ENCODE measurements at regions not wholly inside any gene's neighbourhood (a gene's known extent, or its start where the extent isn't known, plus 50 kb on each side); places are given as distances from the start of the nearest gene placed in this dataset.

DNA sequence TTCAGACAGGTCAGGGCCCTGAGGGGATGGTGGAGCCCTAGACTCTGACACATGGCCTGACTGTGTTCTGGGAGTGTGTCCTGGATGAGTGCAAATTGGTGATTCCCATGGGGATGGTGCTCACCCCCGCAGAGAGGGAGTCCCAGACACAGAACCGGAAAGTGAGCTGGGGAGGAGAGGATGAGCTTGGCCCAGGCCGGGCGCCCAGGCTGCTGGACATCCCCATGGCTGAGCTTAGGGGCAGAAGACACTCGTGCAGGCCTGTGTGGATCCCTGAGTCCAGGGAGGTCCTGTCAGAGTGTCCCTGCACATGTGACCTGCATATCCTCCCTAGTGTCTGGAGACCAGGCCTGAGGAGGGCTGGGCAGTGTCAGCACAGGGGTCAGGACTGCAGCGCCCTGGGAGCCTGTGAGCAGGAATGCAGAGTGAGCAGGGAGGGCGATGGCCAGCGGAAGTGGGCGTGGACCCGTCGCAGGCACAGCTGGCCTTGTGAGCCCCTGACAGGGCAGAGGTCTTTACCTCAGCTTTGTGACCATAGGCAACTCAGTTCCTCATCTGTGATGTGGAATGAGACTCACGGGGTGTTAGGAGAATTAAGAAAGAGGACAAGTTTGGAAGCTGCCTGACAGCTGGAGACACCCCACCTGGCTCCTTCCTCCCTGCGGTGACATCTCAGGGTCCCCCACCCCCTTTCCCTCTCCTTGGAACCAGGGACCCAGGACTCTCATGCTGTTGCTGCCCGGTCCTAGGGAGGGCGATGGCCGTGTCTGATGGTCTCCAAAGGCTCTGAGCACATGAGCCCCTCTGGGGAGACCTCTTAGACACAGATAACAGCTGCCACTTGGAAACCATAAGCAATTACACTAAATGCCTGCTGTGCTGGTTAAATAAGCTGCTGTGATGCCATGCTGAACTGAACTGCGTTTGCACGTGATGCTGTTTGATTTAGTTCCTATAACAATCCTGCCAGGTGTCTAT is 62.6 kb upstream of the HS6ST1 start:
- DNase-seq, result no peak

DNA sequence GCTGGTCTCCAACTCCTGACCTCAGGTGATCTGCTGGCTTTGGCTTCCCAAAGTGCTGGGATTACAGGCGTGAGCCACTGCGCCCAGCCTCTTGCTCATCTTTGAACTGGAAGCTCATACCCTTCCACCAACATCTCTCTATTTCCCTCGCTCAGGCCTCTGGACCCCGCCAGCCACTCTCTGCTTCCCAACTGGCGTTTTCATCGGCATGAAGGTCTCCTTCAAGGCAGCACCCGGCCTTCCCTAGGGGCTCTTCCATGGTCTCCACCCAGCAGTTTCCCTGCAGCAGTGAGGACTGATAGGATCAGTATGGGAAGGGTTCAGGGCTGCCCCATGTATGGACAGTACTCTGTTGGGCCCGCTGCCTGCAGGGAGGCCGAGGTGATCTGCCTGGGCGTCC is 65.8 kb upstream of the HS6ST1 start:
- no peak for DNase-seq

DNA sequence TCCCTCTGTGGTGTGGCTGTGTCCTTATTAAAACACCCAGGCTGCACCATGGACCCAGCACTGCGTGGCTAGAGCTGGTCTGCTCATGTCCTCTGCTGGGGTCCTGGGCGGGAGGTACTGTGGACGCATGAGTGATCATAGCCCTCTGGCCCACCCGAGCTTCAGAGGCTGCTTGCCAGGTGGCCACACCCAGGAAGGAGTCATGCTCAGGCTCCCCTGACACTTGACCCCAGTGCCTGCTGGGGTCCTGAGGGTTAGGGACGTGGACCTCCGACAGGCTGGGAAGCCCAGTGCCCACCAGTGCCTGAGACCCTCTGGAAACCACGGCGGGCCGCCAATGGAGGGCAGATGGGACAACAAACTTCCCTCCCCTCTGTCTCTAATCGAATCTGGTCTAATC is 66.3 kb upstream of the HS6ST1 start:
- no peak for DNase-seq

DNA sequence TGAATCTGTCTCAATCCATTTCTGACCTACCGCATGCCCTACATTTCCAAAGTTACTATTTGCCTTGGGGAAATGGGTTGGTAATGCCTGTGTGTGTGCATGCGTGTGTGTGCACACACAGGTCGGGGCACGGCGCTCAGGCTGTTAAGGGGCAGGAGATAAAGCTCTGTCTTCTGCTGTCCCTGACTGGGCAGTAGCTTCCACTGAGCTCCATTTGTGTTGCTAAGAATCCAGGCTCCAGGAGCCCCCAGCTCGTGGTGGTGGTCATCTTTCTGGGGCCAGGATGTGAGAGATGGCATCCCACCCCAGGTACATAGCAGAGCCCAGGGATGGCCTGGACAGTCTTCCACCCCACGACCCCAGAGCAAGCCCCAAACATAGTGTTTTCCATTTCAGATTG is 66.7 kb upstream of the HS6ST1 start:
- DNase-seq, result no peak

DNA sequence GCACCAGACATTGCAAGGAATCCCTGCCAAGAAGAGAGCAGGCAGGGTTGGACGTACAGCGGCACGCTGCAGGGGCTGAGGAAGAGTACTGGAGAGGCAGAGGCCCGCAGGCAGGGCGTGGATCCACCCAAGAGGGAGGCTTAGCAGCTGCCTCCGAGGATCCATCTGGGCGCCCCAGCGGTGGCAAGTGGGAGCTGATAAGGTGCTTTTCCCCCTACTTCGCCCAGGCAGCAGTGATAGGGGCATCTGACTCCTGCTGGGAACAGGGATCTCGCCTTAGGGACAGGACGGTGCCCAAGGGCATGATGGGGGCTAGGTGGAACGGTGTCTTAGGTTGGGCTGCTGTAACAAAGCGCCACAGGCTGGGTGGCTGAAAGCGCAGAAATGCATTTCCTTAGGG is 67.4 kb upstream of the HS6ST1 start:
- DNase-seq, result no peak

DNA sequence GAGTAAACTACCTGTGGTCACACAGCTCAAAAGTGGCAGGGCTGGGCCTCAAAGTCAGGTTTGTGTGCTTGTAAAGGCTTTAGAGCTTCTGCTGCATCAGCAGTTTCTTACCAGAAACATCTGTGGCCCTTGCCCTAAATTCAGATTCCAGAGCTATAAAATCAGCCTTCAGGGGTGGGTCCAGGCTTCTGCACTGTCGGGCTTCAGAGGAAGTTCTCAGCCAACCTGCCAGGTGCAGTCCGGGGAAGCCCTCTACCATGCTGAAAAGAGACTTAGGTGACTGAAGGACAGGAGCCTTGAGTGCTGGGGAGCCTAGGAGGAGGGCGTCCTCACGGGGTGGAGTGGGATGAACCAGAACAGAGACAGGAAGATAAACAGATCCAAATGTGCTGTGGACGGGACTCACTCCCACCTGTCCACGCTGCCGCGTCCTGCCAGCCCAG is 69.9 kb upstream of the HS6ST1 start:
- DNase-seq, result no peak

DNA sequence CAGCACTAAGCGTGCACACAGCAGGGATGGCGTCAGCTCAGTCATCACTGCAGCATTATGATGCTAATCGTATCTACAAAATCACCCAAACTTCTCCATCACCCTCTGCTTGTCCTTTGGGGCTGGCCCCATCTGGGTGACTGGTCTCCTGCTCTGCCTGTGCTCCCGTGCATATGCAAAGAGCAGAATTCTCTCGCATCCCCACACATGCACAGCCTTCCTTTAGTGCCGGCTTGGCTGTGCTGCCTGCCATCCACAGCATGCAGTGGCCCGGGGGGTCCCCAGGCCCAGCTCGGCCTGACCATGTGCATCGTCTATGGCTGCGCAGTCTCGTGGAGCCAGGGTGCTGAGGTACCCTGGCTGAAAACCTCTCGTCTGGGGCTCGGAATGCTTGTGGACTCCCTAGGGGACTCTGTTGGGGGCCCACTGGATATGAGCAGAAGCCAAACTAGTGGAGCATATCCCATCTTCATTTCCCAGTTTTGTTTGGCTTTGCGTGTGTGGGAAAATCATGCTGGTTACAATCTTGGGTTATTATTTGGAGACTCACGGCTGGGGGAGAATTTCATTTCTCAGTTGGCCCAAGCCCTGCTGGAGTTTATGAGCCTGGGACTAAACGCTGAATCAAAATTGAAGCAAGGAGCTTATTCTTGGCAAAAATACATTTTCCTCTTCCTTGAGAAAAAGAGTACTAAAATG is 70.9 kb upstream of the HS6ST1 start:
- DNase-seq, result no peak

DNA sequence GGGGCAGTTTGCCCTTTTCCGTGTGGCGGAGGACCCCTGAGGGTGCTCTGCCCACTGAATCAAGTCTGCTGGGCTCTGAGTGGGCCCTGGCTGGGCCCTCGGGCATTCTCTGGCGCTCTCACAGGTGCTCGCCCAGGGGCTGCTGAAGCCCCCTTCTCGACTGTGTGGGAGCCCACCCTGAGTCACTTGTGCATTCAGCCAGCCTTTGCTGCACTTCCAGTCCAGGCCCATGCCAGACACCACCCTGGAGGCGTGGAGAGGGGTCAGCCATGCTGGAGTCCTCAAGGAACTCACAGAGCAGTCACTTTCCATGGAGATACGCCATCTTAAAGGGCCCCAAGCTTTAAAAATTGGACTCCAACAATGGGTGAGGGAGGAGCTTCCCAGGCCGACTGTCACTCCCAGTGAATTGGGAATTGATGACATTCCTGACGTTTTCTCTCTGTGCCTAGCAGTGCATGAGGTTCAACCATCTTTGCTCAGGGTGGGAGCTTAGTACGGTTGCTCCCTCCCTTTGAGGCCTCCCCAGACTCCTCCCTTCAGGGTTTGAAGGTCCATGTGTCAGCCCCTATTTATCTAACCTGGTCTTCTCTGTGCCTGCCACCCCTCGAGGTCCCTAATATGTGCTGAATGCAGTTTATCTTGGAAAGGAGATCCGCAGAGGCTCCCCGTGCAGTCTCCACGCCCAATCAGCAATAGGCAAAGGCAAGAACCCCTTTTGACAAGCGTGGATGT is 71.8 kb upstream of the HS6ST1 start:
- DNase-seq, result no peak

DNA sequence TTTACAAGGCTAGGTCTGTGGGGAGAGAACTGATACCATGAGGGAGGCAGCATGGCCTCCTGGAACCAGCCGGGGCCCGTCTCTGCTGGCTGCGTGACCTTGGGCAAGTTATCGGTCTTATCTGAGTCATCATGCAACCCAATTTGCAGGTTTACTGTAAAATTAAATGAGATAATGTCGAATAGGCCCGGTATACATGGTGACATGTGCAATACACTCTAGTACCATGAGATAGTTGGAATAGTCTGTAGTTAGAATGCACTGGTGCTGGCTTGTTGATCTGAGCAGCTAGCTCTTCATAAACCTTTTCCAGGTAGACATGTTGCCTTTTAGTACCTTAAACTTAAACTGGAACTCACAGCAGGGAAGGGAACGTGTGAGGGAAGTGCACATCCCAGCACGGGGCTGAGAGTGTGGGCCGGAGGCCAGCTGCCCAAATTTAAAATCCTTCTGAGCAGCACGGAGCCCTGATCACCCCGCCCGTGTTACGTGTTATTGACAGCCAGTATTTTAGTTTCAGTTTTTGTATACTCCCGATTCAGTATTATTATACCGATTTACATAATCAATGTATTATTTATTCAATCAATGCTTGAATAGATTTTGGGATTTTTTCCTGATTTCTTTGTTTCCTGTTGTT is 72.4 kb upstream of the HS6ST1 start:
- DNase-seq, result no peak

DNA sequence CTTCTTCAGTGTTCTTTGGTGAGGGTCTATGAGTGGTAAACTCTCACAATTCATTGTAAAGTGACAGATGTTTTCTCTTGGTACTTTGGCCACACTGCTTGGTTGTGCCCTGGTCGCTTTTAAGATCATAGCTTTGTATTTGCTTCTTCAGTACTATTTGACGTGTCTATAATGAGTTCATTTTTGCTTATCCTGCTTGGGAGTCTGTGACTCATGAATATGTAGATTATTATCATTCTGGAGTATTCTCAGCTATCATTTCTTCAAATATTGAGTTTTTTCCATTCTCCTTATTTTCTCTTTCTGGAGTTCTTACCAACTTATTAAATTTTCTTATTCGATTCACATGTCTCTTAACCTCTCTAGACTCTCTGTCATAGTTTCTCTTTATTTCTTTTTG is 73.0 kb upstream of the HS6ST1 start:
- DNase-seq, result no peak

DNA sequence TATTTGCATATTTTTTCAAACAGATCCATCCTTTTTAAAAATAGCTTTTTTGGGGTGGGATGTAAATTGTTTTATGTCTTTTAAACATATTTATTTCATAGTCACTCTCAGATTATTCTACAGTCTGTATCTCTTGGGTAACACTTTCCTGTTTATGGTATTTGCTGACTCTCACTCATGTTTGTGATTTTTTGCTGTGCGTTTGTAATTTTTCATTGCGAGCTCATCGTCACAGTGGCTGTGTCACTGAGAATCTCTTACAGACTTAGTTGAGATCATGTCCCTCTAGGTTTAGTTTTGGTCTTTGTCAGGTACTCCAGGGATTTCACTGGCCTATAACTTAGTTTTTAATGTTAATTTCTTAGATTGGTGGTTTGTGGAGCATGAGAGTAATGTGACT is 73.5 kb upstream of the HS6ST1 start:
- no peak for DNase-seq

DNA sequence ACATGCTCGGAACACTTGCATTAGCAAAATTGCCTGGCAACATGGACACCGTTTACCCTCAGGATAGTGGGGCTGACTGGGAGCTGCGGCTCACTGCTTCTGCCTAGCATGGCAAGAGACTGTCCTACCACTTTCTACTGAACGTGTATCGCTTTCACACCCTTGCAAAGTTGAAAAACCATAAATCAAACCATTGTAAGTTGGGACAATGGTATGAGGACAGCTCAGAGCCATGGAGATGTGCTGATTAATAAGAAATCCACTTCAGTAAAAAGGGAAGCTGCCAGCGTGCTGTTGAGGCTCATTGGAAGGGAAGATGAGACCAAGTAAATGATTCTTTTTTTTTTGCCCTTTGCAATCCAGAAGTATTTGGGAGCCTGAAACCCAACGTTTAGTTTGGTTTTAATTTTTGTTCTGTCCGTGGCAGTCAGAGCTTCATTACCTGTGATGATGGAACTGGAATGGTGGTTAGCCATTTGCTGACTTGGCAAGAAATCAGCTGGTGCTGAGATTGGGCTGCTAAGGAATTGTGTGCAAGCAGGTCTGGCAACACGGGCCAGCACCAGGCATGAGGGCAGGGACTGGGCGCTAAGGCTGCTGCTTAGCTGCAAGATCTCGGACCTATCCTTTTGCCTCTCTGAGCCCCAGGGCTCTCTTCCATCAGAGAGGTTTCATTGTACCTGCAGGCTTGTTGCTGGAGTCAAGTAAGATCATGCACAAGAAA is 75.5 kb upstream of the HS6ST1 start:
- DNase-seq, result no peak

DNA sequence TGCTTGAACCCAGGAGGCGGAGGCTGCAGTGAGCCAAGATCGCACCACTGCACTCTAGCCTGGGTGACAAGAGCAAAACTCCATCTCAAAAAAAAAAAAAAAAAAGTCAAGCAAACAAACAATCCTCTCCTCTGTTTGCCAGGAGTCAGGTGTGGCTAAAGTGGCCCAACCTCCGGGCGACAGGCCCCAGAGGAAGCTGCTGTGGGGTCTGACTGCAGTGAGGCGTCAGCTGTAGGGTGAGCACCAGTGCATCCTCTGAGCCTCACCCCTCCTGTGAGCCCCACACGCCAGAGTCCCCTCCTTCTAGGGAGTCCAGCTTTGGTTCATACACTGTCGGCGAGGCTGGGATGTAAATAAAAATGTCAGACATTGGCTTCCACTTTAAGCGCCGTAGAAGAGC is 76.5 kb upstream of the HS6ST1 start:
- no peak for DNase-seq

DNA sequence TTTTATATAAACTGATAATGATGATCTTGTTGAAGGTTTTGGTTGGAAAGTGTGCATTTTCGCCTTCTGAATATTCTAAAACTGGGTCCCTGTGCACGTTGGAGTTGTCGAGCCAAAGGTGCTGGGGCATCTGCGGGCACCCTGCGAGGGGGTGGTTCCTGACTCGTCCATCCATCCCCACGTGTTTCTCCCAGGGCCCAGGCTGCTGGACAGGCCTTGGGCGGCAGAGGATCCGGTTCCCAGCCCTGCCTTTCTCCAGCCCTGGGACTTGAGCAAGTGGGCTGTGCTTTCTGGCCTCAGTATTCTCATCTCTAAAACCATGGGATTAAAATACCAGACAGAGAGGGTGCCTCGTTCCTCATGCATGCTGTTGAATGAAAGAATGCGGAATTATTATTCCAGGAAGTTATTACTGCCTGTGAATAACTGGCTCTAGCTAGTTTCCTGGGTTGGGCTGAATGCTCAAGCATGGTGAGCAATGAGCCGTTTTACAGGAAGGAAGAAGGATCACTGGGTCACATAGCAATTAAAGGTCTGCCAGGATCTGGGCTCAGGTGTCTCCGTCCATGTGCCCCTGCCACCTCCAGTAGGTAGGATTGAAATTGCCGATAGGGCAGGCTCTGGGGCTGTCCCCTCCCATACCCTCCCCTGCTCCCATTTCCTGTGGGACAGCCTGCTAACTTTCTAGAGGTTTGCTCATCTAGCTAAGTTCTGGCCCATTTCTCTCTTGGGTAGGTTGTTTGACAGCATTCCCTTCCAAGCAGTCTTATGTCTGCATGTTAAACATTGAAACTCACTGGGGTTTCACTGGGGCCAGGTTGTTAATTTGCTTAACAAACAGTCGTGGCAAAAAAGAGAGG is 77.2 kb upstream of the HS6ST1 start:
- DNase-seq, result no peak

DNA sequence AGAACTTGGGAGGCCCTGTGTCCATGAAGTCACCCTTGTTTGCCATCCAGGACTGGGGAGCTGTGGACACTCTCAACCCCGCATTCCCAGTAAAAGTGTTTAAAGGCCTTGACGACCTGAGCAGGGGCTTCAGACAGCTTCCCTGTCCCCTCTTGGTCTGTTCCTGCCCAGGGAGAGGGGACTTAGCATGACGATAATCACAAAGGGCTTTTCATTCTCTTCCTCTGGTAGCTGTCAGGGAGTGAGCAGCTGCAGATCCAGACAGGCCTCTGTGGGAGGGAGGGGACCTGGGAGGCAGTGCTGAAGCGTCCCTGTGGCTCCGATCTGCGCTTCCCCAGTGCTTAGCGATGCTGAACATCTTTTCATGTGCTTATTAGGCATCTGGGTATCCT is 77.8 kb upstream of the HS6ST1 start:
- no peak for DNase-seq

DNA sequence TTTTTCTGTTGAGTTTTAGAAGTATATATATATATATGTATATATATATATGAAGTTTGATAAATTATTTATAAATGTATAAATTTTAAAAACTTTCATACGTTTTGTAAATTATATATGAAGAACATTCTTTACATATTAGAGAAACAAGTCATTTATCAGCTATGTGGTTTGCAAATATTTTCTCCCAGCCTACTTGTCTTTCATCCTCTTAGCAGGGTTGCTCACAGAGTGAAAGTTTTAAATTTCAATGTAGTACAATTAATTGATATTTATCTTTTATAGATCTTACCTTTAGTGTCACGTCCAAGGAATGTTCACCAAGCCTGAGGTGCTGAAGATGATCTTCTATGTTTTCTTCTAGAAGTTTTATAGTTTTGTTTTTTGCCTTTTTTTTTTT is 78.3 kb upstream of the HS6ST1 start:
- no peak for DNase-seq

DNA sequence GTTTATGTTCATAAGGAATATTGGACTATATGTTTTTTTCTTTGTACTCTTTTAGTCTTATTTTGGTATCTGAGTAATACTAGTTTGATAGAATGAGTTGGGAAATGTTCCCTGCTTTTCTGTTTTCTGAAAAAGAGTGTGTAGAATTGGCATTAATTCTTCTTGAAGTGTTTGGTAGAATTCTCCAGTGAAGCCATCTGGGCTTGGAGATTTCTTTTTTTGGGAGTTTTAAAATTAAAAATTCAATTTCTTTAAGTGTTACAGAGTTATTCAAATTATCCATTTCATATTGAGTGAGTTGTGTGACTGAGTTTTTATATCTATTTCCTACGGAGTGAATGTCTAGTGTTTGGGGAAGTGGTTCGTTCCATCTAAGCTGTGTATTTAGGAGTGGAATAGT is 80.6 kb upstream of the HS6ST1 start:
- no peak for DNase-seq

DNA sequence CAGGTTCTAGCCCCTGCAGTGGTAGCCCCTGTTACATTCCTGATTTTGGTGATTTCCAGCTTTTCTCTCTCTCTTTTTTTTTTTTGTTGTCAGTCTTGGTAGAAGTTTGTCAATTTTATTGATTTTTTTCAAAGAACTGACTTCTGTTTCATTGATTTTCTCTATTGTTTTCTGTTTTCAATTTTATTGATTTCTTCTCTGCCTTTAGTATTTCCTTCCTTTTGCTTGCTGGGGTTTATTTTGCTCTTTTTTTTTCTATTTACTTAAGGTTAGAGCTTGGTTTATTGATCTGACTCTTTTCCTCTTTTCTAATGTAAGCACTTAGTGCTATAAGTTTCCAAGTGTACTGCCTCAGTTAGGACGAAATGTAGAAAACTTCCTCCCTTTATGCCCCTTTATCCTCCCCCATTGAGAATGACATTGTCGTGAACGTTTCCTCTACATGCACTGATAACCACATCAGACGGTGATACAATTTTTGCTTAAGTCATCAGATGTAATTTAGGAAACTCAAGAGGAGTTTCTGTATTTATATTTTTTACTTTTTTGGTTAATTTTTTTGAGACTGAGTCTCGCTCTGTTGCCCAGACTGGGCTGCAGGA is 81.1 kb upstream of the HS6ST1 start:
- no peak for DNase-seq

DNA sequence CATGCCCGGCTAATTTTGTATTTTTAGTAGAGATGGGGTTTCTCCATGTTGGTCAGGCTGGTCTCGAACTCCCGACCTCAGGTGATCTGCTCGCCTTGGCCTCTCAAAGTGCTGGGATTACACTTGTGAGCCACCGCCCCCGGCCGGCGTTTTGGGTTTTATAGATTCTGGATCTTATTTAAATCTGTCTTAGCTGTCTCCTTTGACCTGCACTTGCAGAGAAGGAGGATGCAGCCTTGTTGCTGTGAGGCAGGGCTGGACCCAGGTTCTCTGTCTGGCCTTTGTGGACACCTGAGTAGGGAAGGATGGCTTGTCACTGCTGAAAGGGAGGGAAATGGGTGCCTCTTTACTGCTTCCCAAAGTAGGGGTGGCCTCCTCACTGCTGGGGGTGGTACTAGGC is 83.0 kb upstream of the HS6ST1 start:
- DNase-seq, result no peak

DNA sequence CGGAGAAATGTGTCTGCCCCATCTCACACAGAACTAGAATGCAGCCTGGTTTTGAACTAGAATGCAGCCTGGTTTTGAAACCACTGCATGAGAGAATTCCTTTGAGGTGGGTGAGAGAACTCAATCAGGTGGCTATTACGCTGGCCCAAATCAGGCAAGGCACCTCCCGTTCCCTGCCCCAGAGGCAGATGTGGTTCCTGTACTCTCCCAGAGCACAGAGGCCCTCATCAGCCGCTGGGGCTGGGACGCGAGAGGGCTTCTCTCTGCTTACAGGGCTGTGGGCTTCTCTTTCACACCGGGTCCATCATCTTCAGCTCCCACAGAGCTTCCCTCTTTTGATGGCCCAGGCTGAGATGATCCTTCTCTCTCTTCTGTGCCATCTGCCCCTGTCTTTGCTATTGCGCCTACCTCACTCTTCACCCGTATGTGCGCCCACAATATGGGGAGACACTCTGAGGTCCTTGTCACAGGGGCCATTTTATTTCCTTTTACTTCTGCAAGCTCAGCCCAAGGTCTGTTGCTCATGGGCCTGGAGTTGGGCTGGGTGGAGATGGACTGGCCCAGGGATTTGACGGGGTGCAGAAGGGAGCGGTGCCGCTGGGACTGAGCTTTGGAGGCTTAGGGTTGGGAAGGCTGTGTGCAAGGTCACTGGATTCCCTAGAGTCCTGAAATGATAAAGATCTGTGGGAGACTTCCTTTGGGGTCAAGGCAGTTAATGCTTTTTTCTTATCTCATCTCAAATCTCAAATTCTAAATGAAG is 84.4 kb upstream of the HS6ST1 start:
- DNase-seq, result no peak

All from NCI-H2107 (cell line).